KBM-7 (cell line): ENCODE measurements at regions not wholly inside any gene's neighbourhood (a gene's known extent, or its start where the extent isn't known, plus 50 kb on each side); places are given as distances from the start of the nearest gene placed in this dataset.

Source experiments
- DNase-seq: peaks from one replicate; pipeline ENCODE4 v3.0.0-alpha.2; 2015
- in situ Hi-C: fragments of 300-500 bp; cut with MboI; formaldehyde crosslinking; loops from 2 replicates; pipeline ENCODE4 v1.14.3; 2020; ENCODE audit warnings: low sequenced_read_pairs, low pct_unique_long_range_greater_than_20kb, mixed read lengths

DNA sequence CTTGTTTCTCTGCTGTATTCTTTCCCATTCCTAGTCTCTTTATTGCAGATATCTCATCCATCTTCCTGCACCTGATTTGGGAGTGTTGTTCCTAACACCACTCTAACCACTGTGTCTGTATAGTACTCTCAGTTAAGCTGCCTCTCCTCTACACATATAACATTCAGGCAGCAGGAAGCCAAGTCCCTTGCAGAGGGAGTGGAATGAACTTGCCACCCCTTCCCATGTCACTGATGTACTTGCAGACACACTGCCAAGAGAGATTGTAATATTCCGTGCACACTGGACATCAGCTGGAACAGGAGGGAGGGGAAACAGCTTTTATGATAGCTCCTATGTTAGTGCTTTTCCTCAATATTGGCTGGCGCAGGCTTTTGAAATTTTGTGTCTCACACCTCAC lies 281.6 kb upstream of the E2F7 start:
- in situ Hi-C loops = no loop called here

DNA sequence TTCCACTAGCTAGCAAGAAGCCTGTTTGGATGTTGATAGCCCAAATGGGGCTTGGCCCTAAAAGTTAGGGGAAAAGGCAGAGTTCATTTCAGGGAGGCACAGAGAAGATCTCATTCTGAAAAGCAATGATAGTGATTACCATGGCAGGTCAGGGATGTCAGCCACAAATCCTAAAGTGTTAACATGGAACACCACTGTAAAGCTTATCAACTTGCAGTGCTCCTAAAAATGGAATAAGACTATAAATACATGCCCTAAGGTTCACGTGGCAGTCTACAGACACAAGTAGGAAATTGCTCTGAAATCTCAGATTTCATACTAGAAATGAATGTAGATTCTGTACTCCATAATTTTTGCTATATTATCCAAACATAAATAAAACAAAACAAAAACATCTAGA lies 280.0 kb upstream of the E2F7 start:
- in situ Hi-C loops = no loop called here

More for the DNA sequence above, 281.6 kb upstream of the E2F7 start:
- DNase-seq = no peak

DNA sequence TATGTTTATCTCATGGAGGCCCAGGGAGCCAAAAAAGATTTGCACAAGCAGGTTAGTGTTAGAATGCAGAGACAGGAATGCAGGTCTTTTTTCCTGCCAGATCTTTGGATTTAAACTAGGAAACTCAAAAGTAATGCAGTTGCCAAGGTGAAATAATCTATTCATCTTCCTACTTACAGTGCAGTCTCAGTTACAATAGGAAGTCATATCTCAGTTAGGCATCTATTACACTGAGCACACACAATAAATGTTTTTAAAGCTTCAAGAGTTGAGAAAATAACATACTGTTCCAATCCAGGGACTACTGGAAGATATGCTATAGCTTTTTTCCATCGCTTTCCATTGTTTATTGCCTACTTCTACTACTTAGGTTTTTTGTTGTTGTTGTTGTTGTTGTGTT lies 279.3 kb upstream of the E2F7 start:
- DNase-seq = no peak
- in situ Hi-C loops = no loop called here

More for the DNA sequence above, 280.0 kb upstream of the E2F7 start:
- no peak for DNase-seq

DNA sequence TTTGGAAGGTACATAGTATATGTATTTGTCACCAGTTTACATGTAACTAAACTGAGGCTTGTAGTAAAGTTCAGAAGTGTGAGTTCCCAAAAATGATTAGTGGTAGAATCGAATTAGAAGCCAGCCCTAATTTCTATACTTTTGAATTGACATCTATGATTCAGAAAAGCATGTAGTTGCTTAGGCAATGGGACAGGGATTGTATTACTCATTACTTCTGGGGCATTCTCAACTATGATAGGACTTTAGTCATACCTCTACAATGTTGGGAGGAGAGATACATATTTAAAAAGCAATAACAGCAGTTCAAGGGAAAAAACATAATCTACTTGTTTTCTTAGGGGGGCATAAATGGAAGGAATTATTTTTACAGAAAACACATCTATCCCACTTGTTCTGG lies 277.9 kb upstream of the E2F7 start:
- in situ Hi-C loops = no loop called here
- DNase-seq = no peak

DNA sequence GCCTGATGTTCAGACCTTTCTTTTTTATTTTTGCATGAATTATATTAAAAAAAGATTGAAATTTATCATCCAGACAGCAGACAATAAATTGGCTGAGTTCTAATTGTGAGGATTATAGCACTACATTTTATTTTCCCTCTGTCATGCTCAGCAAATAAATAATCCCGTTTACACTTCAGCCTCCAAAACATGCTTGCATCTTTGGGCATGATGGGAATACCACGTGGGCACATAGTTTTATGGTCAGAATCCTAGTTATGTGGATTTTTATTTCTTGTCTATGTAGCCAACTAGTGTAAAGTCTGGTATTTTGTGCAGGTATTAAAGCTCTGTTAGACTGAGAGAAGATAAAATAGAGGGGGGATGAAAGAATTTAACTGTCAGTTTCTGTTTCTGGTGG lies 276.9 kb upstream of the E2F7 start:
- in situ Hi-C loops = no loop called here
- no peak for DNase-seq

DNA sequence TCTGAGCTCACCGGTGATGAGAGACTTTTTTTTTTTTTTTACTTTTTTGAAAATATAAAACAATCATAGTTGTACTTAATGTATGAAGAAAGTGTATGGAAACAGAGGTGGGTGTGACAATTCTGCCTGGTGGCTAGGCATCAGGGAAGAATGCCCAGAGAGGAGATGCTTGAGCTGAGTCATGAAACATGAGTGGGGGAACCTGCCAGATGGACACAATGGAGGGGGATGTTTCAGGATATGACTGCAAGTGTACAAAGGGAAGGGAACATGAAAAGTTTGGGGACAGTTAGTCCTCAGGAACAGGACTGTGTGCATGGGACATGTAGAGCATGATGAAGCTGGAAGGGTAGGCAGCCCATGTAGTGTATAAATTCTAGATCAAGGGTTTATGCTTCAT lies 274.2 kb upstream of the E2F7 start:
- DNase-seq = no peak
- in situ Hi-C loops = no loop called here

DNA sequence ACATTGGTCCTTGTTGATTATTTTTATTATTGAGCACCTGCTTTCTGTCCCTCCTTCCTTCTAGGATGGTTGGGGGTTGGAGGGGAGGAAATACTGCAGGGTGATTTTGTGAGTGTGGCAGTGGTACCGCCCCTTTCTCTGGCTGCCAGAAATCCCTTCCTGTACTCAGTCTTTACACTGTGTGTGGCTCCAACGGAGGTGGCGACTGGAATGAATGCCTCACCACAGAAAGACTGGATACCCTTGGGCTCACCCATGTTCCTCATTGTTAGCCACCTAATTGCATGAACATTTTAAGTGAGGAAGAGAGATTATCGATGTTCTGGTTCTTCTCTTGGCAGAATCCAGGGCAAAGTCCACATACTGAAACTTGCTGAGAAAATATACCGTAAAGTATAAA lies 272.0 kb upstream of the E2F7 start:
- in situ Hi-C loops = no loop called here
- no peak for DNase-seq

DNA sequence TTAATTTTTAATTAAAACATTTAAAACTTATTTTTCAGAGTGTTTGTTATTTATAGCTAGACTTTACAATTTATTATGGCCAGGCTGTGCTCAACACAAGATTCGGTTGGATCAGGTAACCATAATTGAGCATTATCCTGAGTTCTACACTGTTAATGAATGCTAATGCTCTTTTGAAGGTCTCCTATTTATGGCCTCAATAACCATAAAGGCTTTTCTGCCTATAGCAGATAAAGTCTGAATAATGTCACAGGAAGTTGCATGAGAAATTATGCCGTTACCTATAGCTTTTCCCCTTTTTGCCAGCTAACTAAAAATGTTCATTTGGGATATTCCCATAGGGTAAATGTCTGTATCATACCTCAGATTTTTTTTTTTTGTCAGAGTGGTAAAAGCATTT lies 269.4 kb upstream of the E2F7 start:
- DNase-seq = no peak
- in situ Hi-C loops = no loop called here

DNA sequence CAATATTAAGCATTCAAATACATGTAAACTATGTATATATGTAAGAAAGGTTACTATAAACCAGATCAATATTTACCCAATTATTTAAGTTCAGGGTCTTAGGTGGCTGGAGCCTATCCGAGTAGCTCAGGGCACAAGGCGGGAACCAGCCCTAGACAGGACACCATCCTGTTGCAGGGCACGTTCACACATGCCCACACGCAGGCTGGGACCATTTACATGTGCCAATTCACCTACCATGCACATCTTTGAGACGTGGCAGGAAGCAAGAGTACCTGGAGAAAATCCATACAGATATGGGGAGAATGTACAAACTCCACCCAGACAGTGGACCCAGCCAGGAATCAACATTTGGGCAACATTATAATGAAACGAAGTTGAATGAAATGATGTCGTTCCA lies 263.0 kb upstream of the E2F7 start:
- in situ Hi-C loops = no loop called here
- no peak for DNase-seq

DNA sequence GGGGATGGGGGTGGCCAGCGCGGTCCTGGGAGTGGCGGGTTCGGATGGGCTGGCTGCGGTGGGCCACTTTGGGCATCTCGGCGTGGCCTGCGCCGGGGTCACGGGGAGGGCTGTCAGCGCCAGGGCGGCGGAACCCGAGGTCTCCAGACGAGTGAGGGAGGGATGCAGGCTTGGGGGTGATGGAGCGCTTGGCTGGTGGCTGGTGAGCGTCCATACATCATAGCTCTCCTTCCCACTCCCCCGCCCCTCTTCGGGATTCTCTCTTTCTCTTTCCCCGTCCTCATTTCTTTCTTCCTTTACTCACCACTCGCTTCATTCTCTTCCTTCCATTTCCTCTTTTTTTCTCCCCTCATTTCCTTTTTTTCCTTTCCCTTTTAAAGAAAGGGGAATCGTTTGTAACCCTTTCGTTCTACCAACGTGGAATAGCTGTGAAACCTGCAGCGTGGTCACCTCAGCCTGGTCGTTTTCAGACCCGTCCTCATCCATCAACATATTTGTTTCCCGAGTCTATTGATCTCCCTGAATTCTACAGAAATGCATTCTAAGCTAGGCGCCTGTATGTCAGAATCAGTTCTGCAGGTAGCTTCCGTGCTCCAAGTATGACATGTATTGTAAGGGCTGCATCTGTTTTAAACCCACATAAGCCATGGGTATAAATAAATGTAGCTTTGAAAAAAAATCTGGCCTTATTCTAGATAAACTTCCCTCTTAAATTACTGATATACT lies 260.3 kb upstream of the E2F7 start:
- in situ Hi-C loops = no loop called here
- DNase-seq = no peak

DNA sequence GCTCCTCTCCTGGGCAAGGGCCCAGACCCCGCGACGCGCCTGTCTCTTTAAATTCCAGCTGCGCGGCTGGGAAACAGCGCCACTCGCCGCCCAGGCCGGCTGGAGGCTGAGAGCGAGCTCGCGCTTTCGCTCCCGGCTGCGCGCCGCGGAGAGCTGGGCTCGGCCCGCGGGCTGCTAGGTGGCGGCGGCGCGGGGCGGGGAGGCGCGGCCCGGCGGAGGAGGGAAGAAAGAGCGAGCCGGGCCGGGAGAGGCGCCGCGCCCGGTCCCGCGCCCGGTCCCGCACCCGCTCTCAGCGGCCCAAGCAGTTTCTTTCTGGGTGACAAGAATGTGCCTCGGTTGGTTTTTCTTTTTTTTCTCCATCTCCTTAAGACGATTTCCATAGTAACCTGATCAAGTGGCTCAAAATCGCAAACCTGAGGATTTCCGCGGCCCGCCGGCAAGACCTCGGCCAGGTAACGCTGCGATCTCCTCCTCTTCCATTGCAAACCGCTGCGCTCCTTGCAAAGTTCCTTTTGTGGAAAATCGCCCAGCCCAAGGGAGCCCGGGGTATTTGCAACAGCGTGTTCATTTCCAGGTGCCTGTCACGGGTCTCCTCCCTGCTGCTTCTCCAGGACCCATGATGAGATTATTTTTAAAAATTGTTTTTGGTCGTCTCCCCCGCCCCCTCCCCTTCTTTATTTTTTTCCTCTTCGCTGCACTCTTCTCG lies 259.5 kb upstream of the E2F7 start:
- in situ Hi-C loops = no loop called here
- DNase-seq = peak; percentile 53

DNA sequence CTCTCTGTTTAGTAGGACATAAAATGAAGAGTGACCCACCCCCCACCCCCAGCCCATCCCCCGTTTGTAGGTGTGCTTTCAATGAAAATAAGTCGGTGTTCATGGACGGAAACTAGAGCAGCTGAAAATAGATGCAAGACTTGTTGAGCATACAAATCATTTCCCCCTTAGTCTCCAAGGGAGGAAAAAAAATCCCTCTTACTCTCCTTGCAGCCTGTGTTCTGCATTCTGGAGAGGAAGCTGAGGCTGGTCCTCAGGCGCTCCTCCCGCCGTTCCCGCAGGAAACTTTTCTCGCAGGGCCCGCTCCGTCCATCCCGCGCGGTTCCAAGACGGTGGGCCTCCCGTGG lies 259.0 kb upstream of the E2F7 start:
- in situ Hi-C loops = no loop called here
- no peak for DNase-seq

DNA sequence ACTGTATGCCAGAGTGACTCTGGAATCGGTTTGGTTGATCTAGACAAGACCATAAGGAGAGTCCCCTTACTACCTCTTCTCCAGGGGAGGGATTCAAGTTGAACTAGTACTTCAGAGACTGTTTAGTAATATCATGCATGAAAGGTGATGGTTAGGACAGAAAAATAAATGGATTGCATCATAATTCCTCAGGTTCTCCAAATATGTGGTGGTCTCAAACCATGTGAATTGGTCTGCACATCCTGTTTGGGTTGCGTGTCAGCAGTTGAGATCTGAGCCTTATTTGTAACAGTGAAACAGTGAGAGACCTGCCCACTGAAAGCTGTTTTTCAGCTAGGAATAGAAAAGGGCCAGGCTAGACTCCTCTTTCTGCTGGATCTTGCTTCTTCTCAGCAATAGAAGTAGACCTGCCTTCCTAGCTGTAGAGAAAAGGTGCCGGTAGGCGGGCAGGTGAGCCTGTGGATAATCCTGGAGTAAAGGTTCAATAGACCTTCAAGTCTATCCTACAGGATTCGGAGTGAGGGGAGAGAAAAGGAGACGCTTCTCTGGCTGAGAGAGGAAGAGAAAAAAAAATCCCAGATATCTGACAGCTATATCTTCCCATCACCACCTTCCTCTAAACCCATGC lies 258.5 kb upstream of the E2F7 start:
- in situ Hi-C loops = no loop called here
- DNase-seq = no peak

DNA sequence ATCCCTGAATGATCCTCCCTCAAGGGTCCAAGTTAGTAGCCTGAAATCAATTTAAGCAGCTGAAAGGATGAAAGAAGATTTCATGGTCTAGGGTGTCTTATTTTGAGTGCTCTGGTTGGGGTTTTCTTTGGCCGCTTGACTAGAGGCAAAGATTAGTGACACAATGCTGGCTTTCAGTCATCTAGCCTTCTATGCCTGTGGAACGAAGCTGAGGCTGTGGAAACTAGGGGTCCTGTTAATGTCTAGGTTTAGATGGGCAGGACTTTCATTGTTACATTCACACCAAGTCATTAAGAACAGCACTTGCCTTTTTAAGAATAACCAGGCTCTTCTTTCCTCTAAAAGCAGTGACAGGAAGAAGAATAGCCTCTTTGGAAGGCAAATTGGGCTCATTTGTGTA lies 253.8 kb upstream of the E2F7 start:
- DNase-seq = no peak
- in situ Hi-C loops = no loop called here

DNA sequence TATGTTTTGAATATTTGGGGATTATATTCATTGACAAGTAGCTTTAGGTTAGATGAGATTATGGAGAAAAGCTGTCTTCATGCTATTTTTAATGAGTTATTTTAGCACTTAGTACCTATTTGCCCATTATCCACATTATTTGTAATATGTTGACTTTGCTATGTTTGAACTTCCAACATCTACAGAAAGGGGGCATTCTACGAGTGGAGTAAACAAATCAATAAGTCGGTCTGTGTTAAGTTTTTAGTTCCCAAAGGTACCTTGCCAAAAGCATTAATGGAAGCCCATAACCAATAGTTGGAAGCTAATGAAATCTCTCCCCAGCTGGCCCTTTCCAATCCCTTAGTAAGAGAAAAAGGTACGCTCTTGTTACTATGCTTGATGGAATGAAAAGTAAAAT lies 250.0 kb upstream of the E2F7 start:
- in situ Hi-C loops = no loop called here
- no peak for DNase-seq

DNA sequence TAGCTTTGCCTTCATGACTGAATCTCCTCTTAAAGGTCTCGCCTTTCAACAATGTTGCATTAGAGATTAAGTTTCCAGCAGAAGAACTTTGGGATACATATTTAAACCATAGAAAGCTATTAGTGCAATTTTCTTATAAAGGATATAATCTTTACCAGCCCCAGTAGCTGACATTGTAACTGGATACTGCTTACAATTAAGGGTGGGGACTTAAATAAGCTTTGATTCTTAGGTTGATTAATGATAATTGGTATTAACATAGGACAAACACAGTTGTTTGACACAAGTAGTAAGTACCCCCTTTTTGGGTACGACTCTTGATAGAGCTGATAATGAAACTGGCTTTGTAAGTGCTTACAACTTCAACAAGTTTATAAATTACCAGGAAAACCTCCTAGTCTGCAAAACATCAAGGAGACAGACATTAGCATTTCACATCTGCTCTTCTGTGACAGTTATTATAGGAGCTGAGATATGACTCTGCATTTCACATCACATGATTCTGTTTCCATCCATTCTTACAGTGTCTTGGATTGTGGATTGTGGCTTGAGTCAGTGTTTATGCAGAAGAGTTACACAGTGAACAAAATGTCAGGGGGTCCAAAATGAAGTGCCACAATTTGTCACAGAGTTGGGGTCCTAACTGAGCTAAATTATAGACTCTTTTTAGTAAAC lies 249.1 kb upstream of the E2F7 start:
- DNase-seq = no peak

DNA sequence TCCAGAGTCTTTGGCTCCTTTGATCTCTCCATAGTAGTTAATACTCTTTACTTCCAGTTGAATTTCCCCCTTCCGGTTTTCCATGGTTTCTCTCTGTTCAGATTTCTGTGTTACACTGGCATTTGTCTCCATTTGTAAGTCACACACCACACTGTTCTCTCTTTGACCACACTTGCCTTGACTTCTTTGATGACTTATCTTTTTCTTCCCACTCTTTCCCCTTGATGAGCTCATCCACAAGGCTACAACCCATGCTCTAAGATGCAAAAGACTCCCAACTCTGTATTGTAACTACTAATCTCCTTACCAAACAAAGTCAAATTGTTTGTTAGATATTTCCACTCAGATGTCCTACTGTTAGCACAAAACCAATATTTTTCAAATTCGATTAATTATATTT lies 242.7 kb upstream of the E2F7 start:
- no peak for DNase-seq
- in situ Hi-C loops = no loop called here

More for the DNA sequence above, 249.1 kb upstream of the E2F7 start:
- in situ Hi-C loops = no loop called here

DNA sequence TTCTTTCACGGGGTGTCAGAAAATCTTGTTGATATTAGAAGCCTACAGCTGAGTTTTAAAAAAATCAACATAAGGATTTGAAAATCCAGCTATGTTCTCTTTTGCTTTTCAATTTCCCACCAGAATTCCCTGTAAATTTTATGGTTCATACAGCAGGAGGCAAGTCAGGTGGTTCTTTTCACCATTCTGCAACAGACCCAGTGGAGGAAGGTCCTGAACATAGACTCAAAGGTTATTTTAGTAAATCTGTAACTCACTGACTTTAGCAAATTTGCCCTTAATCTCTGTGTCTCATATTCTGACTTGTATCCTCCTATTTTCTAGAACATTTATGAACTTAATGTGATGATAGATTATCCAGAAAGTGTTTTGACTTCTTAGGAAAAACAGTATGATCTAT lies 235.4 kb upstream of the E2F7 start:
- in situ Hi-C loops = no loop called here
- no peak for DNase-seq

DNA sequence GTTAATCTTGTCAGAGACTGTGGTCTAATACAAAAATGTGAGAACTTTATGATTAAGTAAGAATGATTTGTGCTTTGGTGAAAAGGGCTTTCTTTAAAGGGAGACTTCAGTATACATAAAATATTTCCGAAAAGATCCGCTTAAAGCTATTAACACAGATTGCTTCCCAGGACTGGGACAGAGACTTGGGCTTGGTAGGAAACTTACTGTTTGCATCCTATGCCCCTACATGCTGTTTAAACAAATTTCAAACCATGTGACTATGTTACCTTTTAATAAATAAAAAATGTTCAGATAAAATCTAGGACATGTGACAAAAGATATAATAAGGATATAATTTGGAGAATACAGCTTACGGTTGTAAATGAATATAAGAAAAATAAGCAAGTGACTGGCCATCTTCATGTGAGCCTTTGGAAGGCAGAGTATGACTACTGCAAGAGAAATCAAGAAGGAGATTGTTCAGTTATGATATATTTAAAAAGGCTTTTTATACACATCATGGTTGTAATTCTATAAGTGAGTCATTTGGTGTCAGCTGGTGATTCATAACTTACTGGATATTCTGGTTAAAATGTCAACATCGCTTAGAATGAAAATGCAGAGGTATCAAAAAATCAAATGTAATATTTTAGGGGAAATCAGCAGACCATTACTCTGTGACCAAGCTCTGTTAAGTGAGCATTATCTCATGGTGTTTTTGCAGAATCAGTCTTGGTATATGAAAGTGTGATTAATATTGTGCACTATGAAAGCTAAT lies 234.7 kb upstream of the E2F7 start:
- in situ Hi-C loops = no loop called here

More for the DNA sequence above, 234.7 kb upstream of the E2F7 start:
- no peak for DNase-seq
